ENCODE measurements at regions not wholly inside any gene's neighbourhood (a gene's known extent, or its start where the extent isn't known, plus 50 kb on each side); places are given as distances from the start of the nearest gene placed in this dataset.

DNA sequence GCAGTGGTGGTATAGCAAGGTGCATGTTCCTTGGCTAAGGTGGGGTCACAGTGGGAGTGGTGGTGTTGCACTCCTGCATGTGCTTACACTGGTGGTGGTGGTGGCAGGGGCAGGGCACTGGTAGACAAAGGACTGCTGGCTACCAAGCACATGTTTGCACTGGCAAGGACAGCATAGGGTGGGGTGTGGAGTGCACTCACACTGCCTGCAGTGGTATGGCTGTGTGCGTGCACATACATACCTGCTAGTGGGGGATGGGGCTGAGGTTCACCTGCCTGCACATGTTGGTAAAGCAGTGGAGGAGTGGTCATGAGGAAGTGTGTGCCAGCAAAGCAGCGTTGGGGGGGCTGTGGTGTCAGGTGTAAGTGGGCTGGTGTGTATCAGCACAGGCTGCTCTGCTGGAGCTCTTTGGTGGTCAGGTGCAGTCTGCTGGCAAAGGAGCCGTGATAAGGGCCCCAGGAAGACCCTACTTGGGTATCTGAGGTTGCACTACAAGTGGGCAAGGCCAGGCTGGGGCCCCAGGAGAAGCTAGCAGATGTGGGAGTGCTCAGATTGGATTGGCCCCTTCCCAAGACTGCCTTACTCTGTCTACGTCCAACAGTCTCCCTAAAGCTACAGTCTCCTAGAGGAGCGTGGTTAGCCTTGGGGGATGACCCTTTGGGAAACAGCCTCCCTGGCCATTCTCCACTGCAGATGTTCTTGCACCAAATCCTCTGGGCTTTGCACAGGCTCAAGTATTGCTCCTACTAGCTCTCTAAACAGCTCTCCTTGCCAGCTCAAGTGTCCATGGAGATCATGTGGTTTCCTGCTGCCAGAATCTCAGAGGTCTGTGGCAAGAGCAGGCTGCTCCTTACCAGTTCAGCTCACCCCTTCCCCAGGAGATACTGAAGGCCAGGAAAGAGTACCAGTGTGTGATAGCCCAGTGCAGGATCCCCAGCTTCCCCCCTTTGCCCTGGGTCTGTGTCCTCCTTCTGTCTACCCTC, 486.3 kb upstream of the PABPC4L start:
- TF ChIP-seq, protein P1, sequence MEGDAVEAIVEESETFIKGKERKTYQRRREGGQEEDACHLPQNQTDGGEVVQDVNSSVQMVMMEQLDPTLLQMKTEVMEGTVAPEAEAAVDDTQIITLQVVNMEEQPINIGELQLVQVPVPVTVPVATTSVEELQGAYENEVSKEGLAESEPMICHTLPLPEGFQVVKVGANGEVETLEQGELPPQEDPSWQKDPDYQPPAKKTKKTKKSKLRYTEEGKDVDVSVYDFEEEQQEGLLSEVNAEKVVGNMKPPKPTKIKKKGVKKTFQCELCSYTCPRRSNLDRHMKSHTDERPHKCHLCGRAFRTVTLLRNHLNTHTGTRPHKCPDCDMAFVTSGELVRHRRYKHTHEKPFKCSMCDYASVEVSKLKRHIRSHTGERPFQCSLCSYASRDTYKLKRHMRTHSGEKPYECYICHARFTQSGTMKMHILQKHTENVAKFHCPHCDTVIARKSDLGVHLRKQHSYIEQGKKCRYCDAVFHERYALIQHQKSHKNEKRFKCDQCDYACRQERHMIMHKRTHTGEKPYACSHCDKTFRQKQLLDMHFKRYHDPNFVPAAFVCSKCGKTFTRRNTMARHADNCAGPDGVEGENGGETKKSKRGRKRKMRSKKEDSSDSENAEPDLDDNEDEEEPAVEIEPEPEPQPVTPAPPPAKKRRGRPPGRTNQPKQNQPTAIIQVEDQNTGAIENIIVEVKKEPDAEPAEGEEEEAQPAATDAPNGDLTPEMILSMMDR (IDR thresholded peaks at IDR 0.05), result no peak
- no peak for TF ChIP-seq POLR2A (IDR thresholded peaks at IDR 0.05)
